ENCODE measurements at regions not wholly inside any gene's neighbourhood (a gene's known extent, or its start where the extent isn't known, plus 50 kb on each side); places are given as distances from the start of the nearest gene placed in this dataset.

DNA sequence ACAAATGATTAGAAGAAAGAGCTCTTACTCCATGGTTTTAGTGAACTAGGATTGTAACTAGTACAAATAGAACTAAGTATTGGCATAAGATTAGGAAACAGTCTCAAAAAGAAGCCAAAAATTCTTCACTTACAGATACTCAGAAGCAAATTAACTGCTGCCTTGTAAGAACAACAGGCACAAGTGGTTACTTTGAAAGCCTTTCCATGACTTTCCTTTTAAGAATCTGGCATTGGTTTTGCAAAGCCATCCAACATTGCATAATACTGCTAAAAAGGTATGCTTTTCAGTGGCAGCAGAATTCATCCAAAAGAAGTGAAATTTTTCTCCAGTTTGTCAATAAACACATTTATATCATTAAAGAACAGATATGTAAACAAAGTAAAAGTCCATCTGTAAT, 126.8 kb upstream of the ODAD2 start:
- TF ChIP-seq, protein P1, sequence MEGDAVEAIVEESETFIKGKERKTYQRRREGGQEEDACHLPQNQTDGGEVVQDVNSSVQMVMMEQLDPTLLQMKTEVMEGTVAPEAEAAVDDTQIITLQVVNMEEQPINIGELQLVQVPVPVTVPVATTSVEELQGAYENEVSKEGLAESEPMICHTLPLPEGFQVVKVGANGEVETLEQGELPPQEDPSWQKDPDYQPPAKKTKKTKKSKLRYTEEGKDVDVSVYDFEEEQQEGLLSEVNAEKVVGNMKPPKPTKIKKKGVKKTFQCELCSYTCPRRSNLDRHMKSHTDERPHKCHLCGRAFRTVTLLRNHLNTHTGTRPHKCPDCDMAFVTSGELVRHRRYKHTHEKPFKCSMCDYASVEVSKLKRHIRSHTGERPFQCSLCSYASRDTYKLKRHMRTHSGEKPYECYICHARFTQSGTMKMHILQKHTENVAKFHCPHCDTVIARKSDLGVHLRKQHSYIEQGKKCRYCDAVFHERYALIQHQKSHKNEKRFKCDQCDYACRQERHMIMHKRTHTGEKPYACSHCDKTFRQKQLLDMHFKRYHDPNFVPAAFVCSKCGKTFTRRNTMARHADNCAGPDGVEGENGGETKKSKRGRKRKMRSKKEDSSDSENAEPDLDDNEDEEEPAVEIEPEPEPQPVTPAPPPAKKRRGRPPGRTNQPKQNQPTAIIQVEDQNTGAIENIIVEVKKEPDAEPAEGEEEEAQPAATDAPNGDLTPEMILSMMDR (conservative IDR thresholded peaks at IDR 0.05; ENCODE audit: low read depth, low read length) = no peak
- no peak for TF ChIP-seq EZH2 (IDR thresholded peaks at IDR 0.05; ENCODE audit: borderline replicate concordance, low read depth, low read length, poor library complexity, severe bottlenecking)
